Left forelimb (tissue), 1 donor: ENCODE measurements at regions not wholly inside any gene's neighbourhood (a gene's known extent, or its start where the extent isn't known, plus 50 kb on each side); places are given as distances from the start of the nearest gene placed in this dataset.

Experiments used
- DNase-seq: peaks from one replicate; pipeline ENCODE4 v3.0.0-alpha.2; 2018; ENCODE audit warnings: low spot score

DNA sequence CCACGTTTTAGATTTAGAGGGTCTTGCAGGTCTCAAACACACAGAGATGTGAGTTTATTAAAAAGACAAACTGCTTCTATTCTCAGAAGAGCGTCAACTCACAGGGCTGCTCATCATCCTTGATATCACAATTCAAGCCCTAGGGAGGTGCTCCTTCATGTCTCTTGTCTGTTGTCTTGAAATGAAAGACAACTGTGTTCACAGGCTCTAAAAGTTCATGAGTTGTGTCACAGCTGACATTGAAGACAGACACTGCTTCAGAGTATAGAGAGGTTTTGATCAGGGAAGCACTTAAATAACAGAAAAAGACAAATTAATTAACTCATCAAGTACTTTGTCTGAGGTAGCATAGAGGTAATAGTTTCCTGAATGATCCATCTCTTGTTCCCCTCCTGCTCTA lies 1917.6 kb upstream of the WWC1 start:
- no peak for DNase-seq

GRCh38 chr5:166377756-166378155 lies 1913.7 kb upstream of the WWC1 start:
- no peak for DNase-seq

- peak; percentile 66 for DNase-seq
Measured at GRCh38 chr5:166379517-166379916, 1911.9 kb upstream of the WWC1 start.

DNA sequence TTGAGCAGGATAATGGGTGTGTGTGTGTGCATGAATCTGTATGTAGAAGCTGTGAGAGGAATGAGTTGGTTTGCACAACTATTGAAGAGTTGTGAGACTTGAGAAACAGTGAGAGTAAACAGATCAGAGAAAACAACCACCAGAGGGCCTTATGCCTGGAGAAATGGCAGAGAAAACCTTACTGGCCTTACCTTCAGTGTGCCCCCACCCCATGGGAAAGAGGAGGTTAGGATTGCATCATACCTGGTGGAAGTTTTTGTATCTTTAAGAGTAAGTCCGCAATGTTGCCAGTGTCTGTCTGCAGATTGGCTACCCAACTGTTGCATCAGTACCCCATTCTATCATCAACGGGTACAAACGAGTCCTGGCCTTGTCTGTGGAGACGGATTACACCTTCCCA lies 1909.4 kb upstream of the WWC1 start:
- DNase-seq = no peak

GRCh38 chr5:166398131-166398530 lies 1893.3 kb upstream of the WWC1 start:
- DNase-seq = no peak

GRCh38 chr5:166399781-166400180 lies 1891.7 kb upstream of the WWC1 start:
- no peak for DNase-seq

GRCh38 chr5:166401391-166401790 lies 1890.1 kb upstream of the WWC1 start:
- no peak for DNase-seq

- DNase-seq = no peak
Measured at GRCh38 chr5:166412191-166412590, 1879.3 kb upstream of the WWC1 start.

- no peak for DNase-seq
Measured at GRCh38 chr5:166427211-166427610, 1864.2 kb upstream of the WWC1 start.

DNA sequence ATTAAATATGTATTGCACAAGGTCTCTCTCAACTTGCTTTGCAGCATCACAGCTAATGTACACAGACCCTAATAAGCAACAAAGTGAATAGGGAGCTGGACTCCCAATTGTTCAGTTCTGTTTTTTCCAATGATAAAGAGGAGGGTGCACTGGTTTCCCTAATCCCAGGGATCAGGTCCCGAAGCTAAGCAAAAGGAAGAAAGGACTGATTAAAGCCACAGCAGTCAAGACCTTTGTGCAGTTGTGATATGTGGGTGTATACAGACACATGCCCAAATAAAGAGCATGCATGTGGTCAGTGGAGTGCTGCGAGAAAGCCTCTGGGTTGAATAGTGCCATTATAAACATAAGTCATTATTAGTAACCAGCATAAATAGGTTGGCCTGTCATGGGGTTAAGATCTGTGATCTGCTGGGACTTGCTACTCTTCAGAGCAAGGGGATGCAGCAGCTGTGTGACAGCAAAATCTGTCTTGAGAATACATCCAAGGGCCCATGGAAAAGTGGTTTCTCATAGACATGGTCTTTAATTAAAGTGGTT lies 1863.1 kb upstream of the WWC1 start:
- DNase-seq = no peak

DNA sequence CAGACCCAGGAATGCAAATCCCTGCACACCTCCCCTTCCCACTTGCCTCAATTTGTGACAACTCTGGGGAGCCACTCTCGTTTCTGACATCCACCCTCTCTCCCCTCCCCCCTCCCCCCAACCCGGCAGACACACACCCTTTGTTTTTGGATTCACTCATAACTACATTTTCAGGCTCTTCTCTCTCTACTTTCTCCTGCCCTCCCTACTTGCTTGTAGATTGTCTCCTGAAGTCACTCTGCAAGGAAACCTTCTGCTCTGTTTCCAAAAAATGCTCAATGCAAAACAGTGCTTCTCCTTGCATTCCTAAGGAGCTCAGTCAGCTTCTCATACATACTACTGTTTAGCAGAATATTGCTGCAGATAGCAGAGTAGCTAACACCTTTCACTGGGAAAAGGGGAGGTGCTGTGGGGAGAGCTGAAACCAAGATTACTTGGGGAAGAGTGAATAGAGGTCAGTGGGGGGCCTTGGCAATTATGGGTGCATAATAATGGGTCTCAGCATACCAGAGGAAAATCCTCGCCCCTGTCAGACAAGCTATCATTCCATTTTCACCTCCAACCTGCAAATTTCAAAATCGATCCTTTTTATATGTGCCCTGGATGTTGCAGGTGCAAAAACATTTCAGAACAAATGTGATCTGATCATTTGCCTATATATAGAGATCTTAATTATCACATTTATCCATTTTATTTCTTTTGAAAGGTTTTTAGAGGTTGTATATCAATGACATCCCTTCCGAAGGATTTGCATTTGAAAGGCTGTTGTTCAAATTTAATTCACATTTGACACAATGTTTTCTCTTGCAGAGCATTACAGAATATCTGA lies 1860.7 kb upstream of the WWC1 start:
- no peak for DNase-seq

- DNase-seq = no peak
Measured at GRCh38 chr5:166431456-166431855, 1860.0 kb upstream of the WWC1 start.

DNA sequence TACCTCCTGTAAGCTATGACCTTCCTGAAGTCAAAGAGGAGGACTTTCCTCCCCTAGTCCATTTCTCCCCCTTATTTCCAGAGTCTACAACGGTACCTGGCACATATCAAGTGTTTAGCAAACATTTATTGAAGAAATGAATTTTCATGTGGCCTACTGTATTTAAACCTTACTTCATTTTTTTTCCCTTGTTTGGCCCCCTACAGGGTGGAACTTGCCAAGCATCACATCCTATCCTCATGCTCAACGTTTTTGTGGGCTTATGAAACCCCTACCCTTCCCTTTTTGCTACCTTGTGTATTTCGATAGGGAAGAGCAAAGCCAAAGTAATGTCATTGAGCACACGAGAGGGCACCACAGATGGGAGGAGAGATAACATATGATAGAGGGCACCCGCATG lies 1857.8 kb upstream of the WWC1 start:
- no peak for DNase-seq

DNA sequence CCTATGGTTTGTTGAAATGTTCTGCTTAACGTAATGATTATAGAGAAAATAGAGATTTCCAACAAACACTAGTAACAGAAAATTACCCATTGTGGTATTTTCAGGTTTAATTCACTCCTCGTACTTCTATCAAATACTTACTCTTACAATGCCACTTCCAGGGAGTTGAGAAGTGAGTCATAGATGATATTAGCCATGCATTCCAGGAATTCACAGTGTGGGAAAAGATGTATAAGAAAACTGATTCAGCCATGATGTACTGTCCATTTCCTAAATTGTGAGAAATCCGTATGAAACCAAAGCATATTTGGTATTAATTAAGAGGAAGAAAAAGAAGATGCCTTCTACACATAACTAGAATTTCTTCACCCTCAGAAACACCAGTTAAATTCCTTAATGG lies 1854.6 kb upstream of the WWC1 start:
- no peak for DNase-seq

- no peak for DNase-seq
Measured at GRCh38 chr5:166486348-166486747, 1805.1 kb upstream of the WWC1 start.

GRCh38 chr5:166488560-166488959 lies 1802.9 kb upstream of the WWC1 start:
- DNase-seq = no peak

DNA sequence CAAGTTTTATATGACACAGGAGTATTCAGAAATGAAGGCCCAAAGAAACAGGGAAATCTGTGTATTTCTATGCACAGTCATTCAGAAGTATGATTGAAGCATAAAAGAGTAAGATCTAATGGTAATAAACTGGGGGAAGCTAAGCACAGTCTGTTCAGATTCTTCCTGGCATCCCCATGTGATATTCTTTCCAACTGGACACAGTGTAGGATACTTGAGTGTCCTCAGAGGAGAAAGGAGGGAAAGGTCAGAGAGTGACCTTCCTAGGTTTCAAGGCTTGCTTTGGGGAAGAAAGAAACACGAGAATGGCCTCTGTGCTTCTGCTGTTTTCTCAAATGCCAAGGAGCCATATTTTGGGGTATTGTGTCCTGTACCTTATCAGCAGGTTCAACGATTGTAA lies 1798.4 kb upstream of the WWC1 start:
- no peak for DNase-seq

GRCh38 chr5:166493612-166494011 lies 1797.8 kb upstream of the WWC1 start:
- DNase-seq = no peak

- no peak for DNase-seq
Measured at GRCh38 chr5:166497496-166498104, 1793.8 kb upstream of the WWC1 start.

DNA sequence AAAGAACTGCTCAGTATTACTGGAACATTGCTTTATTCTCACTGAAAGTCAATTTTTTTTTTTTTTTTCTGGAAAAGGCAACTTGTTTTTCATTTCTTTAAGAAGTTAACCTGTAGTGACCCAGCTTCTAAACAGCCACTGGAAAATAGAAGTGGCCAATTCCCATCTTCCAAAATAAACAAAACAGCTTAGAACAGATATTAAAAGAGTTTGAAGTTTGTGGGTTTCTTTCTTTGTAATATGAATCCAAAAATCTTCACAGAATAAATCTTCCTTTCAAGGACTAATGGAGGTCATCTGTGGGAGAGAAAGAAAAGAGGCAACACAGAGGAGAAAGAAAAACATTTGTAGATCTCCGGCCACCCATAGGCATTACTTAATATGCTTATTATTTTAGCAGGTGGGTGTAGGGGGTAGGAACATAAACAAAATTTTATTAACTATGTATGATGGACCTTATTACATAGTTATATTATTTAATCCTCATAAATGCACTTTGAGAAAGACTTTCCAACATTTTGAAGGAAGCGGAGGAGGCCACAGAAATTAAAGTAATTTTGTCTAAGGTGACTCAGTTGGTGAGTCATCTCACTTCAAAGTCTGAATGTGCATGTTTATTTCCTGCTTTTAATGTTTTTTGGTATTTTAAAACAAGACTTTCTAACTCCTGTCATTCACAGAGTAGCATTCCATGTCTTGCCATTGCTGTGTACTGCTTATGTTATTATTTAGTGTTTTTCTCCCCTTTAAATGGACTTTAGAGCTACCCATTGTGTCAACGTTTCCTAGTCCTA lies 1791.8 kb upstream of the WWC1 start:
- no peak for DNase-seq

DNA sequence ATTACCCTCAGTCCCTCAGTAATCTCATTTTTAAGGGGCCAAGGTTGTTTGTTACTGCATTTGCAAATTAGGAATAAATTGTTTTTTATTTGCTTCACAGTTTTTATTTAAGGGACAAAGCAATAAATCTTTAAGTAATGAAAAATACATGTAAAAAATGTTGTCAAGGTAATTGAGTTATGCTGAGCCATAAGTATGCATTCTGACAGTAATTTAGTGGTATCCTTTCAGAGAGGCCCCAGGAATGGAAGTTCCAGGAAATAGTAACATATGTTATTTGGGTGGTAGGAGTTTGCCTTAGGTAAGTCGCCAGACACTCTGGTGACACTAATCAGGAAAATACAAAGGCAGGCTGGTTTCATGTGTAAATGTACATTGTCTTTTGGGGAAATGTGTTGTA lies 1787.9 kb upstream of the WWC1 start:
- DNase-seq = no peak

DNA sequence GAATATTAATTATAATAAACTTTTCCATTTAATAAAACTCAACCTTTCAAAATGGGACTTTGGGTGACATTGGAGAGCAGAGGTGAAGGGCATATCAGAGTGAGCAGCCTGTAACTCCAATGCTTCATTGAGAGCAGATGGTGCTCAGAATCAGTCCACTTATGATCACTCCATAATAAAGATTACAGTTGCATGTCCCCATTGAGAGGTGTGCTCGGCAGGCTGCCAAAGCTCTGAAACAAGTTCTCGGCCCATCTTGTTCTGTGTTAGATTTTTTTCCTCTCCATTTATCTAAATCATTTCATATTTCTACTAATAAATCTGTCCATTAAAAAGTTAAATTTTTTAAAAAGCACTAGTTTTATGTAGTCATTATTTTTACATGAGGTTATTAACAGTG lies 1786.4 kb upstream of the WWC1 start:
- DNase-seq = no peak

DNA sequence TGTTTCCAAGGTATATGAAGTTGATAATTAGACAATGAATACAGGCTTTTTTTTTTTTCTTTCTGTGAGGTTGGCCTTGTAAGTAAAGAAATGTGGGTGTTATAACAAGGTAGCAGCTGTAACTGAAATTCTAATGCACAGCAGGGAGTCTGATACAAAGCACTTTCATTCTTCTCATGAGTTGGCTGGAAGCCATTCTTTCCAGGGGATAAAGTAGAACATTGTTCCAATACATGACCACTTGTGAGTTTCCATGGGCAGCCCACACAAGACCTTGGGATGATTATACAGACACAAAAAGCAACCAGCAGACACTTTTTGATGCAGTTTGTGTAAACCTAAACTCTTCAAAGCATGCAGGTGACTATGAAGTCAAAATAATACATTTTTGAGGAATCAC lies 1785.9 kb upstream of the WWC1 start:
- DNase-seq = no peak
